Liver (tissue), 8 donors: ENCODE measurements at regions not wholly inside any gene's neighbourhood (a gene's known extent, or its start where the extent isn't known, plus 50 kb on each side); places are given as distances from the start of the nearest gene placed in this dataset.

Experiments
- DNase-seq: peaks from one replicate; pipeline ENCODE4 v3.0.0-alpha.2; 2017; ENCODE audit warnings: low spot score
- H3K27ac ChIP-seq, 2 donors: one replicate each; pipeline ENCODE4 v1.7.0; 2013; ENCODE audit warnings: inconsistent platforms in 2 of 2, low read length in 2 of 2, control low read depth in 1 of 2, low read depth in 1 of 2, mild to moderate bottlenecking in 1 of 2
- H3K27me3 ChIP-seq, 4 donors: one replicate each; pipeline versions ENCODE4 v1.6.1 to v1.7.0; 2013; ENCODE audit warnings: low read length in 3 of 4, inconsistent platforms in 1 of 4, mild to moderate bottlenecking in 1 of 4, moderate library complexity in 1 of 4; ENCODE audit not compliant: control insufficient read depth in 4 of 4, insufficient read depth in 4 of 4
- H3K36me3 ChIP-seq, 4 donors: one replicate each; pipeline versions ENCODE4 v1.6.1 to v1.7.0; 2013; ENCODE audit warnings: low read length in 3 of 4, mild to moderate bottlenecking in 3 of 4, low read depth in 1 of 4, moderate library complexity in 1 of 4; ENCODE audit not compliant: control insufficient read depth in 4 of 4, insufficient read depth in 3 of 4
- H3K4me1 ChIP-seq, 4 donors: one replicate each; pipeline versions ENCODE4 v1.6.1 to v1.7.0; 2013; ENCODE audit warnings: low read length in 3 of 4, mild to moderate bottlenecking in 3 of 4, moderate library complexity in 1 of 4; ENCODE audit not compliant: control insufficient read depth in 4 of 4, insufficient read depth in 4 of 4
- H3K4me3 ChIP-seq, 3 donors: one replicate each; pipeline versions ENCODE4 v1.6.1 to v1.7.0; 2013; ENCODE audit warnings: low read length in 3 of 3, control low read depth in 1 of 3, low read depth in 1 of 3, mild to moderate bottlenecking in 1 of 3
- H3K9ac ChIP-seq, 2 donors: one replicate each; pipeline ENCODE4 v1.7.0; 2013; ENCODE audit warnings: low read length in 2 of 2, mild to moderate bottlenecking in 2 of 2, moderate library complexity in 2 of 2, control low read depth in 1 of 2, low read depth in 1 of 2
- H3K9me3 ChIP-seq, 4 donors: one replicate each; pipeline versions ENCODE4 v1.6.1 to v1.7.0; 2013; ENCODE audit warnings: low read length in 3 of 4; ENCODE audit not compliant: control insufficient read depth in 4 of 4
- ATF3 ChIP-seq: IDR thresholded peaks from 2 replicates; pipeline ENCODE4 v1.6.1; 2016; ENCODE audit warnings: antibody characterized with exemption
- CTCF ChIP-seq: fragments of 150-350 bp; IDR thresholded peaks from 2 replicates; pipeline ENCODE4 v1.5.1; 2017; ENCODE audit warnings: improper control_type of control experiment, low read depth, low read length; ENCODE audit not compliant: missing input control
- EGR1 ChIP-seq, 2 donors: IDR thresholded peaks; 2 replicates each; pipeline ENCODE4 v1.6.1; 2016 to 2018; ENCODE audit warnings: antibody characterized with exemption in 2 of 2, low read depth in 2 of 2
- FOXA1 ChIP-seq: IDR thresholded peaks from 2 replicates; pipeline ENCODE4 v1.6.1; 2016; ENCODE audit warnings: antibody characterized with exemption
- FOXA2 ChIP-seq: IDR thresholded peaks from 2 replicates; pipeline ENCODE4 v1.6.1; 2016; ENCODE audit warnings: antibody characterized with exemption
- GABPA ChIP-seq, 2 donors: IDR thresholded peaks in 1 of 2; conservative IDR thresholded peaks in 1 of 2; 2 replicates each; pipeline ENCODE4 v1.6.1; 2016; ENCODE audit warnings: antibody characterized with exemption in 2 of 2, mild to moderate bottlenecking in 1 of 2, moderate library complexity in 1 of 2
- HNF4A ChIP-seq, 2 donors: conservative IDR thresholded peaks; 2 replicates each; pipeline ENCODE4 v1.6.1; 2016; ENCODE audit warnings: antibody characterized with exemption in 2 of 2, mild to moderate bottlenecking in 2 of 2
- HNF4G ChIP-seq: IDR thresholded peaks from 2 replicates; pipeline ENCODE4 v1.6.1; 2016; ENCODE audit warnings: antibody characterized with exemption
- JUND ChIP-seq, 2 donors: IDR thresholded peaks; 2 replicates each; pipeline ENCODE4 v1.6.1; 2016; ENCODE audit warnings: antibody characterized with exemption in 2 of 2
- MAX ChIP-seq: IDR thresholded peaks from 2 replicates; pipeline ENCODE4 v1.6.1; 2016; ENCODE audit warnings: antibody characterized with exemption
- NR2F2 ChIP-seq: IDR thresholded peaks from 2 replicates; pipeline ENCODE4 v1.6.1; 2016; ENCODE audit warnings: antibody characterized with exemption
- RAD21 ChIP-seq, 2 donors: IDR thresholded peaks; 2 replicates each; pipeline ENCODE4 v1.6.1; 2016; ENCODE audit warnings: antibody characterized with exemption in 2 of 2, mild to moderate bottlenecking in 2 of 2
- REST ChIP-seq: IDR thresholded peaks from 2 replicates; pipeline ENCODE4 v1.6.1; 2016; ENCODE audit warnings: antibody characterized with exemption, mild to moderate bottlenecking
- RXRA ChIP-seq, 2 donors: IDR thresholded peaks; 2 replicates each; pipeline ENCODE4 v1.6.1; 2017 to 2018; ENCODE audit warnings: antibody characterized with exemption in 2 of 2, mild to moderate bottlenecking in 1 of 2
- SP1 ChIP-seq: IDR thresholded peaks from 2 replicates; pipeline ENCODE4 v1.6.1; 2018; ENCODE audit warnings: antibody characterized with exemption, mild to moderate bottlenecking
- TAF1 ChIP-seq: conservative IDR thresholded peaks from 2 replicates; pipeline ENCODE4 v1.6.1; 2016; ENCODE audit warnings: antibody characterized with exemption, mild to moderate bottlenecking
- YY1 ChIP-seq: IDR thresholded peaks from 2 replicates; pipeline ENCODE4 v1.6.1; 2016; ENCODE audit warnings: antibody characterized with exemption, mild to moderate bottlenecking
- ZBTB33 ChIP-seq: IDR thresholded peaks from 2 replicates; pipeline ENCODE4 v1.6.1; 2016; ENCODE audit warnings: antibody characterized with exemption
- WGBS: extraction: QIAGEN DNeasy Blood & Tissue Kit; methylation state at CpG from one replicate; pipeline ENCODE4 v1.1.7; 2013; 5-methylcytosine and 5-hydroxymethylcytosine counted together
- donor health status: healthy.
- donor health status: healthy.
- donor health status: healthy.
- donor health status: healthy.
- donor health status: healthy.

GRCh38 chr14:85471744-85472143 is 58.2 kb upstream of the FLRT2 start:
- no peak for TF ChIP-seq HNF4G
- peak; percentile 77 for TF ChIP-seq NR2F2
- TF ChIP-seq JUND (IDR thresholded peaks at IDR 0.05): peak; percentile 23 to 46
- no peaks in the 10 kb centered on the region for H3K27me3 ChIP-seq
- 36% methylated on average over 4 of the region's 4 CpGs for WGBS
- H3K9me3 ChIP-seq: no peaks in the 10 kb centered on the region
- no peaks in the 10 kb centered on the region for H3K4me1 ChIP-seq
- H3K36me3 ChIP-seq: no peaks in the 10 kb centered on the region
- H3K9ac ChIP-seq: no peak overlapping the region
- H3K4me3 ChIP-seq: no peak overlapping the region
- H3K27ac ChIP-seq: no peak overlapping the region
- no peak for DNase-seq

GRCh38 chr14:85474431-85474830 is 55.5 kb upstream of the FLRT2 start:
- Histone ChIP-seq H3K9me3 (no peaks in the 10 kb centered on the region), H3K27me3 (no peaks in the 10 kb centered on the region), H3K36me3 (no peaks in the 10 kb centered on the region), H3K9ac (no peak overlapping the region), H3K4me1 (no peaks in the 10 kb centered on the region), H3K4me3 (no peak overlapping the region), H3K27ac (no peak overlapping the region)
- TF ChIP-seq HNF4G (no peak), REST (no peak), EGR1 (IDR thresholded peaks at IDR 0.05; ENCODE audit: low read depth in 2 of 2) (no peak), NR2F2 (no peak)
- 72% methylated on average over 2 of the region's 2 CpGs for WGBS
- no peak for DNase-seq

- no peak overlapping the region for H3K27ac ChIP-seq
- H3K4me3 ChIP-seq: no peak overlapping the region
- H3K4me1 ChIP-seq: no peaks in the 10 kb centered on the region
- DNase-seq: no peak
- WGBS: 69% methylated on average over 3 of the region's 3 CpGs
- no peaks in the 10 kb centered on the region for H3K9me3 ChIP-seq
- TF ChIP-seq FOXA1 (no peak), REST (no peak), TAF1 (no peak), RAD21 (IDR thresholded peaks at IDR 0.05) (no peak), JUND (IDR thresholded peaks at IDR 0.05) (no peak), HNF4G (no peak), NR2F2 (no peak), YY1 (no peak), EGR1 (IDR thresholded peaks at IDR 0.05; ENCODE audit: low read depth in 2 of 2) (no peak), ZBTB33 (no peak), CTCF (no peak), MAX (no peak), HNF4A (conservative IDR thresholded peaks at IDR 0.05) (no peak), GABPA (IDR thresholded peaks at IDR 0.05 in 1 of 2, conservative IDR thresholded peaks at IDR 0.05 in 1 of 2) (no peak), FOXA2 (no peak), SP1 (no peak), RXRA (IDR thresholded peaks at IDR 0.05) (no peak), ATF3 (no peak)
- no peaks in the 10 kb centered on the region for H3K36me3 ChIP-seq
- H3K9ac ChIP-seq: no peak overlapping the region
- H3K27me3 ChIP-seq: no peaks in the 10 kb centered on the region
Measured at GRCh38 chr14:85475113-85475512, 54.8 kb upstream of the FLRT2 start.
